NCI-H345 (cell line): ENCODE measurements at regions not wholly inside any gene's neighbourhood (a gene's known extent, or its start where the extent isn't known, plus 50 kb on each side); places are given as distances from the start of the nearest gene placed in this dataset.
"Not testable (repeated sequence)": the region's sequence is repeated elsewhere in the genome, so short reads cannot be mapped to it uniquely, and the experiment has no call there.

Experiments used
- DNase-seq: peaks from one replicate; lab custom pipeline; 2025; lab: John Stamatoyannopoulos, UW

GRCh38 chr13:63838366-63839110 is 2422.9 kb upstream of the PCDH20 start:
- DNase-seq: no peak

GRCh38 chr13:63837701-63838100 is 2422.1 kb upstream of the PCDH20 start:
- DNase-seq: not testable (repeated sequence)

- DNase-seq: not testable (repeated sequence)
Measured at GRCh38 chr13:63829609-63830008, 2414.0 kb upstream of the PCDH20 start.

- not testable (repeated sequence) for DNase-seq
Measured at GRCh38 chr13:63821785-63822184, 2406.1 kb upstream of the PCDH20 start.

GRCh38 chr13:63811428-63812004 is 2395.9 kb upstream of the PCDH20 start:
- DNase-seq: not testable (repeated sequence)

GRCh38 chr13:63791134-63791533 is 2375.5 kb upstream of the PCDH20 start:
- not testable (repeated sequence) for DNase-seq

- DNase-seq: no peak
Measured at GRCh38 chr13:63774133-63774532, 2358.5 kb upstream of the PCDH20 start.

- no peak for DNase-seq
Measured at GRCh38 chr13:63773476-63773875, 2357.8 kb upstream of the PCDH20 start.

- DNase-seq: not testable (repeated sequence)
Measured at GRCh38 chr13:63757683-63758082, 2342.0 kb upstream of the PCDH20 start.

GRCh38 chr13:63749857-63750256 is 2334.2 kb upstream of the PCDH20 start:
- not testable (repeated sequence) for DNase-seq

GRCh38 chr13:63741814-63742101 is 2326.1 kb upstream of the PCDH20 start:
- not testable (repeated sequence) for DNase-seq

GRCh38 chr13:63741029-63741813 is 2325.6 kb upstream of the PCDH20 start:
- no peak for DNase-seq

- DNase-seq: not testable (repeated sequence)
Measured at GRCh38 chr13:63739112-63739735, 2323.6 kb upstream of the PCDH20 start.

- no peak for DNase-seq
Measured at GRCh38 chr13:63737418-63737817, 2321.8 kb upstream of the PCDH20 start.

GRCh38 chr13:63731896-63732295 is 2316.2 kb upstream of the PCDH20 start:
- no peak for DNase-seq

GRCh38 chr13:63712159-63712558 is 2296.5 kb upstream of the PCDH20 start:
- not testable (repeated sequence) for DNase-seq

- no peak for DNase-seq
Measured at GRCh38 chr13:63706751-63707150, 2291.1 kb upstream of the PCDH20 start.

GRCh38 chr13:63704521-63704920 is 2288.9 kb upstream of the PCDH20 start:
- no peak for DNase-seq

GRCh38 chr13:63700350-63700749 is 2284.7 kb upstream of the PCDH20 start:
- DNase-seq: no peak

GRCh38 chr13:63699948-63700347 is 2284.3 kb upstream of the PCDH20 start:
- DNase-seq: no peak

GRCh38 chr13:63696055-63696454 is 2280.4 kb upstream of the PCDH20 start:
- no peak for DNase-seq

- DNase-seq: no peak
Measured at GRCh38 chr13:63693696-63694095, 2278.0 kb upstream of the PCDH20 start.

GRCh38 chr13:63691474-63691873 is 2275.8 kb upstream of the PCDH20 start:
- no peak for DNase-seq
